ENCODE measurements at regions not wholly inside any gene's neighbourhood (a gene's known extent, or its start where the extent isn't known, plus 50 kb on each side); places are given as distances from the start of the nearest gene placed in this dataset.

DNA sequence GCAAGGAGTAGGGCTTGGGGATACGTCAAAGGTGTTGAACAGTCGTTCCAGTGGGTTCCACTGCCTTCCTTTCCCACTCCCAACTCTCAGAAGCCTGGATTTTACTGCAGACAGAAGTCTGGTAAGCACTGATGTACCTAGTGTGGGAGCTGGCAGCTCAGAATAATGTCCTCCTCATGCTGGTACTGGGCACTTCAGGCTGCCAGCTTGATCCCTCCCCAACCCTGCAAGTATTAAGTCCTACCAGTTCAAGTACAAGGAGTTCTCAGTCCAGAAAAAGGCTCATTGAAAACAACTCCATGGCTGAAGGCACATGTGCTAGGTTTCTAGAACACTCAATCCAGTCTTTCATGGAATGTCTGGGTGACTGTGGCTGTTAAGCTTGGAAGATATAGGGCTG lies 304.3 kb downstream of the NUAK1 start:
- TF ChIP-seq, protein P1, sequence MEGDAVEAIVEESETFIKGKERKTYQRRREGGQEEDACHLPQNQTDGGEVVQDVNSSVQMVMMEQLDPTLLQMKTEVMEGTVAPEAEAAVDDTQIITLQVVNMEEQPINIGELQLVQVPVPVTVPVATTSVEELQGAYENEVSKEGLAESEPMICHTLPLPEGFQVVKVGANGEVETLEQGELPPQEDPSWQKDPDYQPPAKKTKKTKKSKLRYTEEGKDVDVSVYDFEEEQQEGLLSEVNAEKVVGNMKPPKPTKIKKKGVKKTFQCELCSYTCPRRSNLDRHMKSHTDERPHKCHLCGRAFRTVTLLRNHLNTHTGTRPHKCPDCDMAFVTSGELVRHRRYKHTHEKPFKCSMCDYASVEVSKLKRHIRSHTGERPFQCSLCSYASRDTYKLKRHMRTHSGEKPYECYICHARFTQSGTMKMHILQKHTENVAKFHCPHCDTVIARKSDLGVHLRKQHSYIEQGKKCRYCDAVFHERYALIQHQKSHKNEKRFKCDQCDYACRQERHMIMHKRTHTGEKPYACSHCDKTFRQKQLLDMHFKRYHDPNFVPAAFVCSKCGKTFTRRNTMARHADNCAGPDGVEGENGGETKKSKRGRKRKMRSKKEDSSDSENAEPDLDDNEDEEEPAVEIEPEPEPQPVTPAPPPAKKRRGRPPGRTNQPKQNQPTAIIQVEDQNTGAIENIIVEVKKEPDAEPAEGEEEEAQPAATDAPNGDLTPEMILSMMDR (IDR thresholded peaks at IDR 0.05 in 2 of 3, conservative IDR thresholded peaks at IDR 0.05 in 1 of 3; ENCODE audit: borderline replicate concordance in 1 of 3, insufficient read depth in 1 of 3, low read depth in 2 of 3, low read length in 2 of 3): no peak
- TF ChIP-seq EGR1 (IDR thresholded peaks at IDR 0.05; ENCODE audit: low read depth) (no peak), POLR2A (IDR thresholded peaks at IDR 0.05; ENCODE audit: borderline replicate concordance, extremely low read depth, insufficient read depth, insufficient read length) (no peak), POLR2AphosphoS5 (IDR thresholded peaks at IDR 0.05; ENCODE audit: low read depth, low read length) (no peak), RAD21 (IDR thresholded peaks at IDR 0.05; ENCODE audit: low read depth) (no peak), ZNF274 (IDR thresholded peaks at IDR 0.05; ENCODE audit: low read depth, low read length) (no peak), EZH2phosphoT487 (IDR thresholded peaks at IDR 0.05; ENCODE audit: borderline replicate concordance) (no peak), SRF (IDR thresholded peaks at IDR 0.05; ENCODE audit: low read depth) (no peak), EZH2 (IDR thresholded peaks at IDR 0.05) (no peak), TCF7L2 (IDR thresholded peaks at IDR 0.05; ENCODE audit: borderline replicate concordance, extremely low read depth, insufficient read depth, insufficient read length) (no peak)
- TF ChIP-seq, protein P2, sequence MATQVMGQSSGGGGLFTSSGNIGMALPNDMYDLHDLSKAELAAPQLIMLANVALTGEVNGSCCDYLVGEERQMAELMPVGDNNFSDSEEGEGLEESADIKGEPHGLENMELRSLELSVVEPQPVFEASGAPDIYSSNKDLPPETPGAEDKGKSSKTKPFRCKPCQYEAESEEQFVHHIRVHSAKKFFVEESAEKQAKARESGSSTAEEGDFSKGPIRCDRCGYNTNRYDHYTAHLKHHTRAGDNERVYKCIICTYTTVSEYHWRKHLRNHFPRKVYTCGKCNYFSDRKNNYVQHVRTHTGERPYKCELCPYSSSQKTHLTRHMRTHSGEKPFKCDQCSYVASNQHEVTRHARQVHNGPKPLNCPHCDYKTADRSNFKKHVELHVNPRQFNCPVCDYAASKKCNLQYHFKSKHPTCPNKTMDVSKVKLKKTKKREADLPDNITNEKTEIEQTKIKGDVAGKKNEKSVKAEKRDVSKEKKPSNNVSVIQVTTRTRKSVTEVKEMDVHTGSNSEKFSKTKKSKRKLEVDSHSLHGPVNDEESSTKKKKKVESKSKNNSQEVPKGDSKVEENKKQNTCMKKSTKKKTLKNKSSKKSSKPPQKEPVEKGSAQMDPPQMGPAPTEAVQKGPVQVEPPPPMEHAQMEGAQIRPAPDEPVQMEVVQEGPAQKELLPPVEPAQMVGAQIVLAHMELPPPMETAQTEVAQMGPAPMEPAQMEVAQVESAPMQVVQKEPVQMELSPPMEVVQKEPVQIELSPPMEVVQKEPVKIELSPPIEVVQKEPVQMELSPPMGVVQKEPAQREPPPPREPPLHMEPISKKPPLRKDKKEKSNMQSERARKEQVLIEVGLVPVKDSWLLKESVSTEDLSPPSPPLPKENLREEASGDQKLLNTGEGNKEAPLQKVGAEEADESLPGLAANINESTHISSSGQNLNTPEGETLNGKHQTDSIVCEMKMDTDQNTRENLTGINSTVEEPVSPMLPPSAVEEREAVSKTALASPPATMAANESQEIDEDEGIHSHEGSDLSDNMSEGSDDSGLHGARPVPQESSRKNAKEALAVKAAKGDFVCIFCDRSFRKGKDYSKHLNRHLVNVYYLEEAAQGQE (IDR thresholded peaks at IDR 0.05; ENCODE audit: low read depth): no peak
- TF ChIP-seq, protein P3, sequence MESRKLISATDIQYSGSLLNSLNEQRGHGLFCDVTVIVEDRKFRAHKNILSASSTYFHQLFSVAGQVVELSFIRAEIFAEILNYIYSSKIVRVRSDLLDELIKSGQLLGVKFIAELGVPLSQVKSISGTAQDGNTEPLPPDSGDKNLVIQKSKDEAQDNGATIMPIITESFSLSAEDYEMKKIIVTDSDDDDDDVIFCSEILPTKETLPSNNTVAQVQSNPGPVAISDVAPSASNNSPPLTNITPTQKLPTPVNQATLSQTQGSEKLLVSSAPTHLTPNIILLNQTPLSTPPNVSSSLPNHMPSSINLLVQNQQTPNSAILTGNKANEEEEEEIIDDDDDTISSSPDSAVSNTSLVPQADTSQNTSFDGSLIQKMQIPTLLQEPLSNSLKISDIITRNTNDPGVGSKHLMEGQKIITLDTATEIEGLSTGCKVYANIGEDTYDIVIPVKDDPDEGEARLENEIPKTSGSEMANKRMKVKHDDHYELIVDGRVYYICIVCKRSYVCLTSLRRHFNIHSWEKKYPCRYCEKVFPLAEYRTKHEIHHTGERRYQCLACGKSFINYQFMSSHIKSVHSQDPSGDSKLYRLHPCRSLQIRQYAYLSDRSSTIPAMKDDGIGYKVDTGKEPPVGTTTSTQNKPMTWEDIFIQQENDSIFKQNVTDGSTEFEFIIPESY (IDR thresholded peaks at IDR 0.05; ENCODE audit: extremely low read depth, insufficient replicate concordance, low read length): no peak
- TF ChIP-seq, protein P4, sequence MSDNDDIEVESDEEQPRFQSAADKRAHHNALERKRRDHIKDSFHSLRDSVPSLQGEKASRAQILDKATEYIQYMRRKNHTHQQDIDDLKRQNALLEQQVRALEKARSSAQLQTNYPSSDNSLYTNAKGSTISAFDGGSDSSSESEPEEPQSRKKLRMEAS (IDR thresholded peaks at IDR 0.05): no peak
